Nephron progenitor cell (in vitro differentiated cells): ENCODE measurements at regions not wholly inside any gene's neighbourhood (a gene's known extent, or its start where the extent isn't known, plus 50 kb on each side); places are given as distances from the start of the nearest gene placed in this dataset.
A peak's percentile ranks its signal among the peaks of the same experiment; 100 is the strongest.

ENCODE experiments used
- DNase-seq: peaks from one replicate; pipeline ENCODE4 v3.0.0; 2021
- H3K27ac Mint-ChIP-seq: 2 replicates; pipeline ENCODE4 v1.8.0; 2021; ENCODE audit warnings: mild to moderate bottlenecking, moderate library complexity, mixed read lengths
- H3K27me3 Mint-ChIP-seq: 2 replicates; pipeline ENCODE4 v1.8.0; 2021; ENCODE audit warnings: mild to moderate bottlenecking, low read depth, mixed read lengths; ENCODE audit not compliant: poor library complexity
- H3K36me3 Mint-ChIP-seq: 2 replicates; pipeline ENCODE4 v1.8.0; 2021; ENCODE audit warnings: low read depth, mixed read lengths
- H3K4me1 Mint-ChIP-seq: 2 replicates; pipeline ENCODE4 v1.8.0; 2021; ENCODE audit warnings: mixed read lengths
- H3K4me3 Mint-ChIP-seq: 2 replicates; pipeline ENCODE4 v1.8.0; 2021; ENCODE audit warnings: mild to moderate bottlenecking, moderate library complexity, mixed read lengths
- H3K9me3 Mint-ChIP-seq: 2 replicates; pipeline ENCODE4 v1.8.0; 2021; ENCODE audit warnings: mild to moderate bottlenecking, moderate library complexity, mixed read lengths
- TF ChIP-seq, protein P1 (sequence below): fragments of 200-600 bp; sonication (generic); IDR thresholded peaks from 2 replicates; pipeline ENCODE4 v1.5.0; 2021; ENCODE audit warnings: antibody characterized with exemption

- DNase-seq = no peak
- Mint-ChIP-seq H3K4me1 (peaks cover 21% of the 10 kb centered on the region), H3K4me3 (no peak overlapping the region), H3K27me3 (peaks cover 40% of the 10 kb centered on the region), H3K27ac (no peak overlapping the region), H3K36me3 (no peaks in the 10 kb centered on the region), H3K9me3 (no peaks in the 10 kb centered on the region)
- TF ChIP-seq, protein P1, sequence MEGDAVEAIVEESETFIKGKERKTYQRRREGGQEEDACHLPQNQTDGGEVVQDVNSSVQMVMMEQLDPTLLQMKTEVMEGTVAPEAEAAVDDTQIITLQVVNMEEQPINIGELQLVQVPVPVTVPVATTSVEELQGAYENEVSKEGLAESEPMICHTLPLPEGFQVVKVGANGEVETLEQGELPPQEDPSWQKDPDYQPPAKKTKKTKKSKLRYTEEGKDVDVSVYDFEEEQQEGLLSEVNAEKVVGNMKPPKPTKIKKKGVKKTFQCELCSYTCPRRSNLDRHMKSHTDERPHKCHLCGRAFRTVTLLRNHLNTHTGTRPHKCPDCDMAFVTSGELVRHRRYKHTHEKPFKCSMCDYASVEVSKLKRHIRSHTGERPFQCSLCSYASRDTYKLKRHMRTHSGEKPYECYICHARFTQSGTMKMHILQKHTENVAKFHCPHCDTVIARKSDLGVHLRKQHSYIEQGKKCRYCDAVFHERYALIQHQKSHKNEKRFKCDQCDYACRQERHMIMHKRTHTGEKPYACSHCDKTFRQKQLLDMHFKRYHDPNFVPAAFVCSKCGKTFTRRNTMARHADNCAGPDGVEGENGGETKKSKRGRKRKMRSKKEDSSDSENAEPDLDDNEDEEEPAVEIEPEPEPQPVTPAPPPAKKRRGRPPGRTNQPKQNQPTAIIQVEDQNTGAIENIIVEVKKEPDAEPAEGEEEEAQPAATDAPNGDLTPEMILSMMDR = no peak
Observed at GRCh38 chr11:70654016-70654415, 255.7 kb downstream of the CTTN start.

DNA sequence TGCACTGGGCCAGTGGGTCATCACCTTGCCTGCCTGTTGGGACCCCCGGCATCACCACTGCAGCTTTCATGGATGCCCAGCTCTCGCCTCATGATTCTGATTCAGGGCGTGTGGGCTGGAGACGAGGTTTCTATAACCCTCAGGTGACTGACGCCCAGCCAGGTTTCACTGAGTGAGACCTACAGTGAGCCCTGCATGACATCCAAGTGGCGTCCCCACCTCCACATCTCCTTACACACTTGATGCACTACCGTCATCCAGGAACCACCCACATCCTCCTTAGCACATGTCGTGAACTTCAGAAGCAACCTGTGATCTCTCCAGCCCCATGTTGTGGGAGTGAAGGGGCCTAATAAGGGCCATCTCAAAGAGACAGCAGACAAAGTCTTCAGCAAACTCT, 257.5 kb downstream of the CTTN start:
- peaks cover 21% of the 10 kb centered on the region for H3K4me1 Mint-ChIP-seq

DNA sequence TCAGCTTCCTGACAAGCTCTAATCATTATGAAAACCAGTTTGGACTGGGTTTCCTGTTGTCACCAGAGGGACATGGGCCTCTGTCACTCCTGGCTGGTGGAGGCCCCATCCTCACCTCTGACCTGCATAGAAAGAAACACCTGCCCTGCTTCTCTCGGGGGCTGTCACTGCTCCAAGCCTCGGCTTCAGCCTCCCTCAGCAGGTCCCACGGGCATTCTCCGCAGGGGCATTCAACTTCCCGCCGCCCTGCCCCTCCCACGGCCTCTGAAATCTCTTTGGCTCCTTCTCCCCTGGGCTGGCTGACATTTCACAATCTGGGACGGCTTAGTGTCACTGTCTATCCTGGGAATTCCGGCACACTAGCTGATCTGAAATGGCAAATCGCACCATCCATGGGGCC, 257.9 kb downstream of the CTTN start:
- no peak for DNase-seq
- TF ChIP-seq, protein P1 = no peak
- peak overlapping the region; percentile 1 for H3K27ac Mint-ChIP-seq
- H3K36me3 Mint-ChIP-seq = no peaks in the 10 kb centered on the region
- peaks cover 26% of the 10 kb centered on the region for H3K4me1 Mint-ChIP-seq
- H3K9me3 Mint-ChIP-seq = no peaks in the 10 kb centered on the region
- peaks cover 60% of the 10 kb centered on the region for H3K27me3 Mint-ChIP-seq
- H3K4me3 Mint-ChIP-seq = peak overlapping the region; percentile 43

More for the DNA sequence above, 257.5 kb downstream of the CTTN start:
- TF ChIP-seq, protein P1 = no peak
- H3K4me3 Mint-ChIP-seq = no peak overlapping the region
- no peak overlapping the region for H3K27ac Mint-ChIP-seq
- no peaks in the 10 kb centered on the region for H3K36me3 Mint-ChIP-seq
- H3K9me3 Mint-ChIP-seq = no peaks in the 10 kb centered on the region
- peaks cover 56% of the 10 kb centered on the region for H3K27me3 Mint-ChIP-seq
- no peak for DNase-seq

GRCh38 chr11:70660059-70660888, 261.9 kb downstream of the CTTN start:
- H3K9me3 Mint-ChIP-seq = no peaks in the 10 kb centered on the region
- H3K36me3 Mint-ChIP-seq = no peaks in the 10 kb centered on the region
- no peak for DNase-seq
- H3K4me1 Mint-ChIP-seq = peaks cover 50% of the 10 kb centered on the region
- no peak overlapping the region for H3K27ac Mint-ChIP-seq
- TF ChIP-seq, protein P1 = no peak
- H3K27me3 Mint-ChIP-seq = peaks cover 79% of the 10 kb centered on the region
- no peak overlapping the region for H3K4me3 Mint-ChIP-seq

DNA sequence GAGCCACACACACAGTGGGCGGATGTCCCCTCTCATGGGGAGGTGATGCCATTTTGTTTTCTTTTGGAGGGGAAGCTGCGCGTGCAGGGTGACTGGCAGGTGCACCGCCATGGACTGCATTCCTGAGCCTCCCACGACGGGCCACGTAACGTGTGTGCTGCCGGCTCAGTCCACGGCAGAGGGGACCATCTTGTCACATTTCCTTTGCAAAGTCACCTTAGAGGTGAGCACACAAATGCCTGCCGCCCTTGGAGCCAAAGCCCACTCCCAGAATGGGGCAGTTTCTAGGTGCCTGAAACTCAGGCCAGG, 262.5 kb downstream of the CTTN start:
- TF ChIP-seq, protein P1 = no peak
- peaks cover 77% of the 10 kb centered on the region for H3K27me3 Mint-ChIP-seq
- H3K4me1 Mint-ChIP-seq = peaks cover 47% of the 10 kb centered on the region
- H3K9me3 Mint-ChIP-seq = no peaks in the 10 kb centered on the region
- DNase-seq = no peak
- no peaks in the 10 kb centered on the region for H3K36me3 Mint-ChIP-seq
- peak overlapping the region; percentile 84 for H3K4me3 Mint-ChIP-seq
- no peak overlapping the region for H3K27ac Mint-ChIP-seq
